K562 (cell line): ENCODE measurements at regions not wholly inside any gene's neighbourhood (a gene's known extent, or its start where the extent isn't known, plus 50 kb on each side); places are given as distances from the start of the nearest gene placed in this dataset.

Source experiments
- ATAC-seq: fragments of 200-7000 bp; cut with Tn5 transposase; 3 replicates; pipeline ENCODE4 v1.9.1; 2020; ENCODE audit warnings: moderate library complexity
- BruUV-seq: library from RNA; stranded (reverse); fragments of 400-500 nt; replicated peaks from 2 replicates; lab custom pipeline; 2021; lab: Mats Ljungman, UMichigan
- CTCF ChIA-PET: fragments of 300-600 bp; formaldehyde crosslinking; extraction: SDS; loops from one replicate; lab custom pipeline; 2021; ENCODE audit warnings: low intra/inter-chr PET ratio; lab: Yijun Ruan, JAX
- POLR2A ChIA-PET: fragments of 300-600, 350-650 bp; sonication (Branson Sonifier 250); formaldehyde crosslinking; extraction: SDS; loops from one replicate; lab custom pipeline; 2021; ENCODE audit warnings: antibody characterized with exemption, inconsistent platforms; lab: Yijun Ruan, JAX
- DNase-seq, 4 experiments: peaks; one replicate each; pipeline versions ENCODE4 v3.0.0 to v3.0.0-alpha.2; 2011 to 2018; ENCODE audit warnings: low spot score in 3 of 4, mixed read lengths in 3 of 4; ENCODE audit errors: extremely low read depth in 1 of 4
- FAIRE-seq: peaks from 2 replicates; lab custom pipeline; 2011; peaks lifted over from hg19 to GRCh38; lab: Jason Lieb, UNC
- H2AFZ ChIP-seq: 2 replicates; pipeline ENCODE4 v1.6.0; 2011; ENCODE audit warnings: low read depth, low read length, control low read depth, inconsistent platforms
- H3K27ac ChIP-seq: fragments of 200-600 bp; 3 replicates; pipeline ENCODE4 v1.8.0; 2011; ENCODE audit warnings: low read depth, mild to moderate bottlenecking, control low read depth, inconsistent platforms, low read length, moderate library complexity, mixed read lengths; ENCODE audit errors: extremely low read depth
- H3K27me3 ChIP-seq, 2 experiments: fragments of 300-600 bp in 1 of 2; 2 replicates in 1 of 2; 3 replicates in 1 of 2; pipeline versions ENCODE4 v1.6.0 to v1.8.0; 2011; ENCODE audit warnings: inconsistent platforms in 2 of 2, low read length in 2 of 2, mild to moderate bottlenecking in 1 of 2, mixed read lengths in 1 of 2, moderate library complexity in 1 of 2; ENCODE audit not compliant: control insufficient read depth in 2 of 2, insufficient read depth in 2 of 2
- H3K36me3 ChIP-seq: fragments of 300-600 bp; 3 replicates; pipeline ENCODE4 v1.8.0; 2011; ENCODE audit warnings: mild to moderate bottlenecking, low read length, inconsistent platforms; ENCODE audit not compliant: control insufficient read depth, insufficient read depth
- H3K4me1 ChIP-seq, 2 experiments: fragments of 200-600 bp in 1 of 2; replicated peaks in 1 of 2; 2 replicates in 1 of 2; 3 replicates in 1 of 2; pipeline versions ENCODE4 v1.5.1 to v1.8.0; 2011; ENCODE audit warnings: inconsistent platforms in 2 of 2, low read length in 2 of 2, mild to moderate bottlenecking in 1 of 2, mixed read lengths in 1 of 2, moderate library complexity in 1 of 2; ENCODE audit not compliant: control insufficient read depth in 2 of 2, insufficient read depth in 2 of 2
- H3K4me2 ChIP-seq: 2 replicates; pipeline ENCODE4 v1.6.1; 2011; ENCODE audit warnings: low read length, control low read depth, inconsistent platforms, mixed read lengths; ENCODE audit not compliant: insufficient read depth
- H3K4me3 ChIP-seq: fragments of 200-600 bp; sonication (generic), shearing (Covaris generic); 2 replicates; pipeline ENCODE4 v1.5.1; 2016; ENCODE audit warnings: control low read depth, inconsistent platforms
- H3K79me2 ChIP-seq: fragments of 200-600 bp; 3 replicates; pipeline ENCODE4 v1.8.0; 2011; ENCODE audit warnings: low read length, inconsistent platforms; ENCODE audit not compliant: control insufficient read depth, insufficient read depth
- H3K9ac ChIP-seq, 2 experiments: 2 replicates each; pipeline versions ENCODE4 v1.6.0 to v1.6.1; 2011; ENCODE audit warnings: low read depth in 2 of 2, low read length in 2 of 2, control low read depth in 1 of 2, inconsistent platforms in 1 of 2, mild to moderate bottlenecking in 1 of 2, mixed read lengths in 1 of 2; ENCODE audit not compliant: insufficient read depth in 1 of 2
- H3K9me1 ChIP-seq: one replicate; pipeline ENCODE4 v1.6.0; 2011; ENCODE audit warnings: inconsistent platforms, mild to moderate bottlenecking, low read length, moderate library complexity; ENCODE audit not compliant: control insufficient read depth, insufficient read depth
- H3K9me3 ChIP-seq: replicated peaks from 2 replicates; pipeline ENCODE4 v1.5.1; 2011; ENCODE audit warnings: low read depth, low read length, inconsistent platforms; ENCODE audit not compliant: control insufficient read depth, insufficient read depth
- H4K20me1 ChIP-seq: replicated peaks from 2 replicates; pipeline ENCODE4 v1.6.1; 2011; ENCODE audit warnings: low read length, inconsistent platforms, mixed read lengths; ENCODE audit not compliant: control insufficient read depth, insufficient read depth
- ASH1L ChIP-seq: fragments of 450-650 bp; IDR thresholded peaks from 2 replicates; pipeline ENCODE4 v1.6.1; 2018; ENCODE audit warnings: borderline replicate concordance, mild to moderate bottlenecking, low read depth; ENCODE audit not compliant: partially characterized antibody
- CSDE1 ChIP-seq, 2 experiments: fragments of 450-650 bp; IDR thresholded peaks; 2 replicates each; pipeline ENCODE4 v1.6.1; 2016; ENCODE audit warnings: mild to moderate bottlenecking in 1 of 2
- E2F3 ChIP-seq: fragments of 250-450 bp; sonication (Bioruptor Pico); IDR thresholded peaks from 2 replicates; pipeline ENCODE4 v1.4.0; 2020; ENCODE audit warnings: mild to moderate bottlenecking
- IRF2 ChIP-seq: sonication (generic); formaldehyde crosslinking; IDR thresholded peaks from 2 replicates; pipeline ENCODE4 v1.8.1; 2022; ENCODE audit warnings: mild to moderate bottlenecking, missing genetic modification reagents
- PTRF ChIP-seq: fragments of 450-650 bp; IDR thresholded peaks from 2 replicates; pipeline ENCODE4 v1.6.1; 2016; ENCODE audit warnings: mild to moderate bottlenecking, missing genetic modification characterization, missing compliant biosample characterization
- RBM14 ChIP-seq: fragments of 200-400 bp; formaldehyde crosslinking; IDR thresholded peaks from 2 replicates; pipeline ENCODE4 v1.6.1; 2018; ENCODE audit warnings: low read depth, mild to moderate bottlenecking, low read length, moderate library complexity, borderline replicate concordance; ENCODE audit not compliant: insufficient read depth
- SRSF7 ChIP-seq: fragments of 200-400 bp; formaldehyde crosslinking; optimal IDR thresholded peaks from 2 replicates; pipeline ENCODE3; 2017; ENCODE audit warnings: mild to moderate bottlenecking, low read depth, low read length
- XRCC5 ChIP-seq: fragments of 200-400 bp; formaldehyde crosslinking; IDR thresholded peaks from 2 replicates; pipeline ENCODE4 v1.6.1; 2017; ENCODE audit warnings: low read depth, mild to moderate bottlenecking, low read length
- ZC3H4 ChIP-seq: sonication (generic); formaldehyde crosslinking; IDR thresholded peaks from 2 replicates; pipeline ENCODE4 v1.9.0; 2021; ENCODE audit warnings: missing genetic modification reagents, borderline replicate concordance
- ZFP30 ChIP-seq: fragments of 250-450 bp; sonication (Bioruptor Pico); IDR thresholded peaks from 2 replicates; pipeline ENCODE4 v1.8.0; 2022; ENCODE audit warnings: moderate library complexity, mild to moderate bottlenecking, inconsistent platforms, borderline replicate concordance
- ZNF174 ChIP-seq: fragments of 250-450 bp; sonication (Bioruptor Pico); IDR thresholded peaks from 2 replicates; pipeline ENCODE4 v1.4.0; 2020; ENCODE audit warnings: mild to moderate bottlenecking
- ZNF512 ChIP-seq: IDR thresholded peaks from 2 replicates; pipeline ENCODE4 v1.6.1; 2016; ENCODE audit warnings: missing genetic modification characterization, missing compliant biosample characterization
- ZNF57 ChIP-seq: fragments of 450-650 bp; formaldehyde crosslinking; IDR thresholded peaks from 2 replicates; pipeline ENCODE4 v1.4.0; 2020; ENCODE audit warnings: mild to moderate bottlenecking, moderate library complexity
- WGBS: fragments of 100-300 bp; shearing (Covaris generic); methylation state at CpG from one replicate; pipeline ENCODE4 v1.1.6; 2016; ENCODE audit warnings: low coverage, mixed read lengths; ENCODE audit not compliant: insufficient coverage; ENCODE audit errors: missing lambda C conversion rate; 5-methylcytosine and 5-hydroxymethylcytosine counted together
- in situ Hi-C: fragments of 300-500 bp; cut with MboI; formaldehyde crosslinking; loops from 4 replicates; pipeline ENCODE4 v1.15.0; 2018; ENCODE audit warnings: inconsistent platforms, mixed read lengths
- intact Hi-C: fragments of 100-400 bp; cut with micrococcal nuclease; formaldehyde crosslinking; loops from 2 replicates; pipeline ENCODE4 v1.14.2; 2022

- H3K36me3 ChIP-seq, result no peaks in the 10 kb centered on the region
- no peak overlapping the region for H2AFZ ChIP-seq
- no peak for FAIRE-seq
- no peak overlapping the region for H3K4me2 ChIP-seq
- H3K4me1 ChIP-seq, result no peaks in the 10 kb centered on the region
- H3K9me1 ChIP-seq, result no peaks in the 10 kb centered on the region
- no peak for TF ChIP-seq ZNF174 (CRISPR knock-in tag)
- in situ Hi-C loops (no loop called here), intact Hi-C loops (no loop called here)
- no peak overlapping the region for H3K9ac ChIP-seq
- no peaks in the 10 kb centered on the region for H4K20me1 ChIP-seq
- WGBS, result 2% methylated on average over 3 of the region's 3 CpGs
- POLR2A ChIA-PET, result no interaction called here
- H3K27ac ChIP-seq, result no peak overlapping the region
- no peaks in the 10 kb centered on the region for H3K9me3 ChIP-seq
- no peaks in the 10 kb centered on the region for H3K79me2 ChIP-seq
- H3K4me3 ChIP-seq, result no peak overlapping the region
- no peak for DNase-seq
- CTCF ChIA-PET, result no interaction called here
- no peak for ATAC-seq
- H3K27me3 ChIP-seq, result no peaks in the 10 kb centered on the region; a peak in 1 of 5 replicates
- no TSS peak for BruUV-seq
These were observed 379.2 kb downstream of the ACTL7B start for GRCh38 chr9:108476574-108476973.

GRCh38 chr9:108475813-108476212 lies 380.0 kb downstream of the ACTL7B start:
- 3% methylated on average over 2 of the region's 2 CpGs for WGBS
- H4K20me1 ChIP-seq, result no peaks in the 10 kb centered on the region
- no peaks in the 10 kb centered on the region for H3K4me1 ChIP-seq
- intact Hi-C loops, result no loop called here
- no peaks in the 10 kb centered on the region for H3K79me2 ChIP-seq
- in situ Hi-C loops, result no loop called here
- no peak overlapping the region for H3K4me2 ChIP-seq
- H3K4me3 ChIP-seq, result no peak overlapping the region
- CTCF ChIA-PET, result no interaction called here
- DNase-seq (no peak), ATAC-seq (no peak), FAIRE-seq (no peak)
- no TSS peak for BruUV-seq
- no peaks in the 10 kb centered on the region for H3K9me3 ChIP-seq
- H3K36me3 ChIP-seq, result no peaks in the 10 kb centered on the region
- H3K9me1 ChIP-seq, result no peaks in the 10 kb centered on the region
- H2AFZ ChIP-seq, result no peak overlapping the region
- POLR2A ChIA-PET, result no interaction called here
- no peaks in the 10 kb centered on the region; a peak in 1 of 5 replicates for H3K27me3 ChIP-seq
- H3K9ac ChIP-seq, result no peak overlapping the region
- no peak overlapping the region for H3K27ac ChIP-seq
- TF ChIP-seq ZNF512 (tag), result no peak
- no peak for TF ChIP-seq CSDE1 (IDR thresholded peaks at IDR 0.05)
- TF ChIP-seq XRCC5, result no peak
- TF ChIP-seq IRF2 (CRISPR knock-in tag), result no peak
- no peak for TF ChIP-seq ZFP30 (CRISPR knock-in tag)
- no peak for TF ChIP-seq E2F3 (CRISPR knock-in tag)
- TF ChIP-seq ASH1L, result no peak
- TF ChIP-seq ZNF57 (CRISPR knock-in tag), result no peak
- TF ChIP-seq SRSF7, result no peak
- TF ChIP-seq ZC3H4 (CRISPR knock-in tag), result no peak
- TF ChIP-seq RBM14, result no peak
- TF ChIP-seq PTRF, result no peak
